ENCODE measurements at regions not wholly inside any gene's neighbourhood (a gene's known extent, or its start where the extent isn't known, plus 50 kb on each side); places are given as distances from the start of the nearest gene placed in this dataset.
"Not testable (repeated sequence)": the region's sequence is repeated elsewhere in the genome, so short reads cannot be mapped to it uniquely, and the experiment has no call there.

- in situ Hi-C loops (cut with HindIII; ENCODE audit: low pct_unique_long_range_greater_than_20kb, low sequenced_read_pairs), result no loop called here
- no peak for DNase-seq (ENCODE audit: low read depth, low spot score)
Observed at GRCh38 chr1:213491468-213491867, 440.4 kb downstream of the RPS6KC1 start.

DNA sequence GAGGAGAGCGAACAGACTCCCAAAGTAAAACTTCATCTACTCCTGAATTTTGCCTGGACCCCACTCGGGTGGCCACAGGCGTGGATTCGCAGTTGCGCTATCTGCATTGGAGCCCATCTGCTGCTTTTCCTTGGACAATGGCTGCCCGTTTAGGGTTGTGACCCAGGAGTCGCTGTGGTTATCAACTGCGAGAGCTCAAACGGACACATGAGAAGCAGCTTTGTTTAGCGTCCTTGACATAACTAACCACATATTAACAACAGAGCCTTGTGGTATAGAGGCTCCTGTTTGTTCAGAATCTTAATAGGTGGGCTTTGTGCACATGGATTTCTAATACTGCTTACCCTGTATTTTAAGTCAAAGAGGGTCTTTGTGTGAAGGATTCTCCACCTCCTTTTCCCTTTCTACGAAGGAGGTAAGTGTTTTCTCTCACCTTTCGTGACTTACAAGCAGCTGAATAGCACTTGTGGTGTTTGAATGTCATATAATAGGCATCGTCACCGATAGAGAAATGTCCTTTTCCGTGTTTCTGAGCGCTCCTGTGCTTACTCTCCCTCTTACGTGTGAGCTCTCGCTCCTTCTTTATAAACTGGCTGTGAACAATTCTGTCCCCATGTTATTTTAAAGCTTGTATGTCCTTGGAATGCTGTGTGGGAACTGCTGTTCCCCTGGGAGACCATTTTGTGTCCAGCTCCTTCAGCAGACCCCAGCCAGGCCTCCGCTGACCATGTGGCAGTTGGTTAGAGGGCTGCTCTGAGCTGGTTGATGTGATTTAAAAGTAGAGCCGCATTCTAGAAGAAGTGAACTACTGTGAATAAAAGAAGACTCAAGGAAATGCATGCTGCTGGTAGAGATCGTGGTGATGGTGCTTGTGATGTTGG lies 441.4 kb downstream of the RPS6KC1 start:
- DNase-seq (ENCODE audit: low read depth, low spot score), result peak; percentile 83
- in situ Hi-C loops (cut with HindIII; ENCODE audit: low pct_unique_long_range_greater_than_20kb, low sequenced_read_pairs), result no loop called here

DNA sequence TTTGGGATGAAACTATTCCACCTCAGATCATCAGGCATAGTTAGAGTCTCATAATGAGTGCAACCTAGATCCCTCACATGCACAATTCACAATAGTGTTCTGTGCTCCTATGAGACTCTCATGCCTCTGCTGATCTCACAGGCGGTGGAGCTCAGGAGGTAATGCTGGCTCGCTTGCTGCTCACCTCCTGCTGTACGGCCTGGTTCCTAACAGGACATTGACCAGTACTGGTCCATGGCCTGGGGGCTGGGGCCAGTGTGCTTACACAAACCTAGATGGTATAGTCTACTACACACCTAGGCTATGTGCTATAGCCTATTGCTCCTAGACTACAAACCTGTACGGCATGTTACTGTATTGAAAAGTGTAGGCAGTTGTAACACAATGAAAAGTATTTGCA lies 448.4 kb downstream of the RPS6KC1 start:
- in situ Hi-C loops (cut with HindIII; ENCODE audit: low pct_unique_long_range_greater_than_20kb, low sequenced_read_pairs), result no loop called here
- DNase-seq (ENCODE audit: low read depth, low spot score), result no peak

- in situ Hi-C loops (cut with HindIII; ENCODE audit: low pct_unique_long_range_greater_than_20kb, low sequenced_read_pairs), result no loop called here
- DNase-seq (ENCODE audit: low read depth, low spot score), result no peak
Observed at GRCh38 chr1:213507472-213508223, 456.6 kb downstream of the RPS6KC1 start.

DNA sequence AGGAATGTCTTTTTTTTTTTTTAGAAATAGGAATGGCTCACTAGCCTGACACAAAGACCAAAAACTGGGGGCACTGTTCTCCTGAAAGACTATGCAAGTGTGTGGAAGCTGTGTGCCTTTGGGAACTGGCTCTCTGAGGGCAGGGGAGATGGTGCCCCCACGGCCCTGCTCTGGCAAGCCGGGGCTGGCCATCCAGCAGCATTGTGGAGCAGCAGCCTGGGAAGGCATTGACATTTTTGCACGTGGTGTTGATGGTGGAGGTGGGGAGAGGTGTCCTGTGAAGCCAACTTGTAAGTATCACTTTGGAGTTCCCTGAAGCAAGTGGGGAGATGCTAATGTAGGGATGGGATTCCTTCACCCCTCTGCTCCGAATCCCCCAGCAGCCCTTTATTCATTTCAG lies 460.1 kb downstream of the RPS6KC1 start:
- DNase-seq (ENCODE audit: low read depth, low spot score), result no peak
- in situ Hi-C loops (cut with HindIII; ENCODE audit: low pct_unique_long_range_greater_than_20kb, low sequenced_read_pairs), result no loop called here

- no peak for DNase-seq (ENCODE audit: low read depth, low spot score)
- in situ Hi-C loops (cut with HindIII; ENCODE audit: low pct_unique_long_range_greater_than_20kb, low sequenced_read_pairs), result no loop called here
Observed at GRCh38 chr1:213512316-213512715, 461.3 kb downstream of the RPS6KC1 start.

DNA sequence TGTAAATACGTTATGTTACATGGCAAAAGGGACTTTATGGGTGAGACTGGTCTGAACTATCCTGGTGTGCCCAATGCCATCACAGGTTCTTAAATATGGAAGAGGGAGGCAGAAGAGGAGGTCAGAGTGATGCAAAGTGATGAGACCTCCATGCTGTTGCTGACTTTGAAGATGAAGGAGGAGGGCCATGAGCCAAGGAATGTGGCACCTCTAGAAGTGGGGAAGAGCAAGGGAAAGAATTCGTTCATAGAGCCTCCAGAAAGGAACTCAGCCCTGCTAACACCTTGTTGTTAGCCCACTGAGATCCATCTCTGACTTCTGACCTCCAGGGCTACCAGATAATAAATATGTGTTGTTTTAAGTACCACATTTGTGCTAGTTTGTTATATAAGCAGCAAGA lies 462.0 kb downstream of the RPS6KC1 start:
- in situ Hi-C loops (cut with HindIII; ENCODE audit: low pct_unique_long_range_greater_than_20kb, low sequenced_read_pairs), result no loop called here
- no peak for DNase-seq (ENCODE audit: low read depth, low spot score)

GRCh38 chr1:213514408-213515179 lies 463.6 kb downstream of the RPS6KC1 start:
- in situ Hi-C loops (cut with HindIII; ENCODE audit: low pct_unique_long_range_greater_than_20kb, low sequenced_read_pairs); DNase-seq (ENCODE audit: low read depth, low spot score): not testable (repeated sequence)

DNA sequence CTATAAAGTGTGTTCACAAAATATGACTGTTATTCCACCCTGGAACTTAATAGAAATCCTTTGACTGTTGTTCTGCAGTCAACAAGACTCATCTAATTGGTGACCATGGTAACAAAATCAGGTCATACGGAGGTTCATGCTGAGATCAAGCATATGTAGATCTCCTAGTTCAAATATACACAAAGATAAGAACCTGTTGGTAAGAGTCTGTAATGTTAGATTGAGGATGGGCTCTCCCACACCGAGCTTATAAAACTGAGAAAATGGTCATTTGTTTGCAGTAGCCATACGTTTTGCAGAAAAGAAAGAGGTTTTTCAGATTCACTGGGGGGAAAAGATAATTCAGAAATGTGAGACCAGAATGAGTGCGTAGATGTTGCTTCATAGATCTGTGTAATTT lies 468.1 kb downstream of the RPS6KC1 start:
- in situ Hi-C loops (cut with HindIII; ENCODE audit: low pct_unique_long_range_greater_than_20kb, low sequenced_read_pairs), result no loop called here
- no peak for DNase-seq (ENCODE audit: low read depth, low spot score)

GRCh38 chr1:213521206-213521605 lies 466.6 kb upstream of the PROX1 start:
- in situ Hi-C loops (cut with HindIII; ENCODE audit: low pct_unique_long_range_greater_than_20kb, low sequenced_read_pairs), result no loop called here

GRCh38 chr1:213523781-213524398 lies 463.9 kb upstream of the PROX1 start:
- in situ Hi-C loops (cut with HindIII; ENCODE audit: low pct_unique_long_range_greater_than_20kb, low sequenced_read_pairs), result no loop called here
- DNase-seq (ENCODE audit: low read depth, low spot score), result no peak

More at GRCh38 chr1:213521206-213521605, 466.6 kb upstream of the PROX1 start:
- no peak for DNase-seq (ENCODE audit: low read depth, low spot score)

DNA sequence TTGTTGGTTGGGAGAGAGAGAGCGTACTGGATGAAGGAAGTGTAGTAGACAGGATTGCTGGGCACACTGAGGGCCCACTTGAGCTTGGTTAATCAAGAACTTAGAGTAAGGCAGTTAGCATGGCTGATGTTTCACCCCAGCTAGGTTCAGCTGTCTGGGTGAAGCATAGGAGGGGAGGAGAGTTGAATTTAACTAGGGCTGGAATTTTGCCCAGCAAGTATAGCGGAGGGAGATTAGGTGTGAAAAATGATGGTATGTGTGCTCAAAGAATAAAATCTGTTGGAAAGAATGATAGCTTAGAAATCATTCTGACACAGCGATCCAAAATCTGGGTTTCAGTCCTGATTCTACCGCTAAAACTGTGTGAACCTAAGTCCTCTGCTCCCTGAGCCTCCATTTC lies 461.5 kb upstream of the PROX1 start:
- in situ Hi-C loops (cut with HindIII; ENCODE audit: low pct_unique_long_range_greater_than_20kb, low sequenced_read_pairs), result no loop called here
- no peak for DNase-seq (ENCODE audit: low read depth, low spot score)

- in situ Hi-C loops (cut with HindIII; ENCODE audit: low pct_unique_long_range_greater_than_20kb, low sequenced_read_pairs), result no loop called here
- no peak for DNase-seq (ENCODE audit: low read depth, low spot score)
Observed at GRCh38 chr1:213530611-213531320, 457.0 kb upstream of the PROX1 start.

- in situ Hi-C loops (cut with HindIII; ENCODE audit: low pct_unique_long_range_greater_than_20kb, low sequenced_read_pairs), result no loop called here
- no peak for DNase-seq (ENCODE audit: low read depth, low spot score)
Observed at GRCh38 chr1:213531369-213532310, 456.1 kb upstream of the PROX1 start.

GRCh38 chr1:213533125-213533524 lies 454.6 kb upstream of the PROX1 start:
- in situ Hi-C loops (cut with HindIII; ENCODE audit: low pct_unique_long_range_greater_than_20kb, low sequenced_read_pairs), result no loop called here
- DNase-seq (ENCODE audit: low read depth, low spot score), result no peak

DNA sequence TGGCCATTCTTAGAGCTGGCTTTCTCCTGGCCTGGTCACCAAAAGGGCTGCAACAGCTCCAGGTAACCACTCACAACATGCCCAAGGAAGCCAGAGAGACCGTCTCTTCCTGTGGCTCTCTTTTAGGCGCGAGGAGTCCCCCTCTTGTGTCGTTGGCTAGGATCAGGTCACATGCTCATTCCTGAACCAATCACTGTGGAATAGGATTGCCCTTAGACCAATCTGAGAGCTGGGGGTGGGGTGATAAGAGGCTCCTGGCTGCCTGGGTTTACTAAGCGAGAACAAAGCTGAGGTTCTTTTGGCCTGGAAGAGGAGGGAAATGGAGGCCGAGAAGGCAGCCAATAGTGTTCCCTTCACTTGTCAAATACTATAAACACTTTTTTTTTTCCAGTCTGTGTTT lies 452.1 kb upstream of the PROX1 start:
- DNase-seq (ENCODE audit: low read depth, low spot score), result no peak
- in situ Hi-C loops (cut with HindIII; ENCODE audit: low pct_unique_long_range_greater_than_20kb, low sequenced_read_pairs), result no loop called here
